Fibroblast of peridontal ligament (primary cell): ENCODE measurements at regions not wholly inside any gene's neighbourhood (a gene's known extent, or its start where the extent isn't known, plus 50 kb on each side); places are given as distances from the start of the nearest gene placed in this dataset.
"Not testable (repeated sequence)": the region's sequence is repeated elsewhere in the genome, so short reads cannot be mapped to it uniquely, and the experiment has no call there.

Source experiments
- DNase-seq: peaks from one replicate; pipeline ENCODE4 v3.0.0-alpha.2; 2010; ENCODE audit errors: extremely low read depth

- DNase-seq = no peak
Measured at GRCh38 chr5:123950701-123951581, 439.0 kb downstream of the CSNK1G3 start.

- DNase-seq = no peak
Measured at GRCh38 chr5:123949807-123950340, 437.9 kb downstream of the CSNK1G3 start.

GRCh38 chr5:123949043-123949804 lies 437.2 kb downstream of the CSNK1G3 start:
- DNase-seq = no peak

GRCh38 chr5:123947797-123948196 lies 435.8 kb downstream of the CSNK1G3 start:
- DNase-seq = no peak

GRCh38 chr5:123945548-123945947 lies 433.6 kb downstream of the CSNK1G3 start:
- no peak for DNase-seq

- DNase-seq = peak; percentile 10
Measured at GRCh38 chr5:123943151-123943550, 431.2 kb downstream of the CSNK1G3 start.

- no peak for DNase-seq
Measured at GRCh38 chr5:123940416-123940815, 428.4 kb downstream of the CSNK1G3 start.

- DNase-seq = peak; percentile 67
Measured at GRCh38 chr5:123937230-123937629, 425.3 kb downstream of the CSNK1G3 start.

- DNase-seq = no peak
Measured at GRCh38 chr5:123936548-123936947, 424.6 kb downstream of the CSNK1G3 start.

- DNase-seq = not testable (repeated sequence)
Measured at GRCh38 chr5:123933812-123934211, 421.8 kb downstream of the CSNK1G3 start.

GRCh38 chr5:123929055-123929474 lies 417.1 kb downstream of the CSNK1G3 start:
- DNase-seq = no peak

- DNase-seq = no peak
Measured at GRCh38 chr5:123928401-123928800, 416.4 kb downstream of the CSNK1G3 start.

GRCh38 chr5:123921193-123921592 lies 409.2 kb downstream of the CSNK1G3 start:
- no peak for DNase-seq

GRCh38 chr5:123916345-123917121 lies 404.6 kb downstream of the CSNK1G3 start:
- DNase-seq = peak; percentile 75

- no peak for DNase-seq
Measured at GRCh38 chr5:123914333-123914732, 402.4 kb downstream of the CSNK1G3 start.

- no peak for DNase-seq
Measured at GRCh38 chr5:123907349-123907748, 395.4 kb downstream of the CSNK1G3 start.

- no peak for DNase-seq
Measured at GRCh38 chr5:123906698-123907295, 394.8 kb downstream of the CSNK1G3 start.

- DNase-seq = no peak
Measured at GRCh38 chr5:123885081-123885480, 373.1 kb downstream of the CSNK1G3 start.

GRCh38 chr5:123882965-123883345 lies 371.0 kb downstream of the CSNK1G3 start:
- DNase-seq = peak; percentile 17

GRCh38 chr5:123882319-123882964 lies 370.5 kb downstream of the CSNK1G3 start:
- no peak for DNase-seq

GRCh38 chr5:123881759-123882244 lies 369.8 kb downstream of the CSNK1G3 start:
- peak; percentile 54 for DNase-seq
